MM.1S (cell line): ENCODE measurements at regions not wholly inside any gene's neighbourhood (a gene's known extent, or its start where the extent isn't known, plus 50 kb on each side); places are given as distances from the start of the nearest gene placed in this dataset.

Source experiments
- DNase-seq: peaks from one replicate; pipeline ENCODE4 v3.0.0-alpha.2; 2015
- H2AFZ ChIP-seq: fragments of 300-600 bp; sonication (generic); 2 replicates; pipeline ENCODE4 v1.6.0; 2016; ENCODE audit warnings: antibody characterized with exemption, low read length
- H3F3A ChIP-seq: fragments of 300-600 bp; sonication (generic); 2 replicates; pipeline ENCODE4 v1.6.1; 2016; ENCODE audit warnings: mild to moderate bottlenecking, antibody characterized with exemption, low read length, moderate library complexity, mixed read lengths; ENCODE audit not compliant: insufficient read depth
- H3K27ac ChIP-seq: fragments of 300-600 bp; sonication (generic); 2 replicates; pipeline ENCODE4 v1.5.1; 2016; ENCODE audit warnings: mild to moderate bottlenecking, low read length
- H3K27me3 ChIP-seq: fragments of 300-600 bp; sonication (generic); replicated peaks from 2 replicates; pipeline ENCODE4 v1.6.0; 2016; ENCODE audit warnings: low read length; ENCODE audit not compliant: insufficient read depth
- H3K36me3 ChIP-seq: fragments of 300-600 bp; sonication (generic); replicated peaks from 2 replicates; pipeline ENCODE4 v1.6.1; 2016; ENCODE audit warnings: mild to moderate bottlenecking, low read length, mixed read lengths; ENCODE audit not compliant: insufficient read depth
- H3K4me1 ChIP-seq: fragments of 300-600 bp; sonication (generic); 2 replicates; pipeline ENCODE4 v1.6.1; 2016; ENCODE audit warnings: low read length, mixed read lengths
- H3K4me2 ChIP-seq: fragments of 300-600 bp; sonication (generic); 2 replicates; pipeline ENCODE4 v1.6.0; 2016; ENCODE audit warnings: low read depth, low read length
- H3K4me3 ChIP-seq: fragments of 300-600 bp; sonication (generic); 2 replicates; pipeline ENCODE4 v1.5.1; 2016; ENCODE audit warnings: low read length, mixed read lengths
- H3K79me2 ChIP-seq: fragments of 300-600 bp; sonication (generic); 2 replicates; pipeline ENCODE4 v1.6.1; 2016; ENCODE audit warnings: mixed run types, low read length, mixed read lengths
- H3K9ac ChIP-seq: fragments of 300-600 bp; sonication (generic); 2 replicates; pipeline ENCODE4 v1.6.1; 2016; ENCODE audit warnings: low read length, mixed read lengths
- H3K9me2 ChIP-seq: fragments of 300-600 bp; sonication (generic); replicated peaks from 2 replicates; pipeline ENCODE4 v1.6.1; 2016; ENCODE audit warnings: mild to moderate bottlenecking, low read length, mixed read lengths; ENCODE audit not compliant: insufficient read depth
- H3K9me3 ChIP-seq: fragments of 300-600 bp; sonication (generic); replicated peaks from 2 replicates; pipeline ENCODE4 v1.6.1; 2016; ENCODE audit warnings: mild to moderate bottlenecking, low read length, mixed read lengths; ENCODE audit not compliant: insufficient read depth
- H4K20me1 ChIP-seq: fragments of 300-600 bp; sonication (generic); 2 replicates; pipeline ENCODE4 v1.6.1; 2016; ENCODE audit warnings: mild to moderate bottlenecking, low read length, moderate library complexity, mixed read lengths; ENCODE audit not compliant: insufficient read depth
- CTCF ChIP-seq: fragments of 300-600 bp; sonication (generic); IDR thresholded peaks from 2 replicates; pipeline ENCODE4 v1.5.1; 2016; ENCODE audit warnings: antibody characterized with exemption, low read length, mixed read lengths
- EZH2 ChIP-seq: fragments of 300-600 bp; sonication (generic); optimal IDR thresholded peaks from 2 replicates; pipeline ENCODE3; 2017; ENCODE audit warnings: low read depth, mild to moderate bottlenecking, antibody characterized with exemption, low read length, mixed read lengths
- EZH2phosphoT487 ChIP-seq: fragments of 300-600 bp; sonication (generic); IDR thresholded peaks from 2 replicates; pipeline ENCODE4 v1.6.1; 2018; ENCODE audit warnings: antibody characterized with exemption, low read length

GRCh38 chr6:50145125-50145524, 95.4 kb upstream of the DEFB112 start:
- no peaks in the 10 kb centered on the region for H4K20me1 ChIP-seq

GRCh38 chr6:50147371-50147770, 97.6 kb upstream of the DEFB112 start:
- Histone ChIP-seq H3F3A (no peaks in the 10 kb centered on the region), H3K4me1 (no peaks in the 10 kb centered on the region), H3K9ac (no peak overlapping the region), H3K4me3 (no peak overlapping the region), H2AFZ (no peak overlapping the region), H4K20me1 (no peaks in the 10 kb centered on the region), H3K9me3 (no peaks in the 10 kb centered on the region), H3K4me2 (no peak overlapping the region), H3K9me2 (no peaks in the 10 kb centered on the region), H3K27ac (no peak overlapping the region), H3K27me3 (no peaks in the 10 kb centered on the region), H3K79me2 (no peaks in the 10 kb centered on the region), H3K36me3 (no peaks in the 10 kb centered on the region)
- no peak for TF ChIP-seq EZH2
- TF ChIP-seq EZH2phosphoT487, result no peak
- TF ChIP-seq CTCF, result no peak
- no peak for DNase-seq

More at GRCh38 chr6:50145125-50145524, 95.4 kb upstream of the DEFB112 start:
- no peaks in the 10 kb centered on the region for H3K9me2 ChIP-seq
- no peaks in the 10 kb centered on the region for H3K36me3 ChIP-seq
- H3K4me1 ChIP-seq, result no peaks in the 10 kb centered on the region
- no peak overlapping the region for H3K4me2 ChIP-seq
- H3K79me2 ChIP-seq, result no peaks in the 10 kb centered on the region
- H3K27ac ChIP-seq, result no peak overlapping the region
- H3K9me3 ChIP-seq, result no peaks in the 10 kb centered on the region
- no peak overlapping the region for H2AFZ ChIP-seq
- H3K4me3 ChIP-seq, result no peak overlapping the region
- H3K9ac ChIP-seq, result no peak overlapping the region
- H3F3A ChIP-seq, result no peaks in the 10 kb centered on the region
- DNase-seq, result no peak
- TF ChIP-seq EZH2 (no peak), EZH2phosphoT487 (no peak), CTCF (peak; percentile 54)
- no peaks in the 10 kb centered on the region for H3K27me3 ChIP-seq

- H2AFZ ChIP-seq, result no peak overlapping the region
- no peaks in the 10 kb centered on the region for H3K9me2 ChIP-seq
- H3K4me3 ChIP-seq, result no peak overlapping the region
- H4K20me1 ChIP-seq, result no peaks in the 10 kb centered on the region
- H3F3A ChIP-seq, result no peaks in the 10 kb centered on the region
- no peak for TF ChIP-seq EZH2
- TF ChIP-seq EZH2phosphoT487, result no peak
- no peak for TF ChIP-seq CTCF
- no peaks in the 10 kb centered on the region for H3K9me3 ChIP-seq
- H3K4me2 ChIP-seq, result no peak overlapping the region
- no peak overlapping the region for H3K27ac ChIP-seq
- no peaks in the 10 kb centered on the region for H3K4me1 ChIP-seq
- no peaks in the 10 kb centered on the region for H3K79me2 ChIP-seq
- H3K27me3 ChIP-seq, result no peaks in the 10 kb centered on the region
- no peaks in the 10 kb centered on the region for H3K36me3 ChIP-seq
- no peak overlapping the region for H3K9ac ChIP-seq
- DNase-seq, result peak; percentile 24
Observed at GRCh38 chr6:50180646-50181045, 130.9 kb upstream of the DEFB112 start.
